ENCODE measurements at regions not wholly inside any gene's neighbourhood (a gene's known extent, or its start where the extent isn't known, plus 50 kb on each side); places are given as distances from the start of the nearest gene placed in this dataset.
"Not testable (repeated sequence)": the region's sequence is repeated elsewhere in the genome, so short reads cannot be mapped to it uniquely, and the experiment has no call there.

DNA sequence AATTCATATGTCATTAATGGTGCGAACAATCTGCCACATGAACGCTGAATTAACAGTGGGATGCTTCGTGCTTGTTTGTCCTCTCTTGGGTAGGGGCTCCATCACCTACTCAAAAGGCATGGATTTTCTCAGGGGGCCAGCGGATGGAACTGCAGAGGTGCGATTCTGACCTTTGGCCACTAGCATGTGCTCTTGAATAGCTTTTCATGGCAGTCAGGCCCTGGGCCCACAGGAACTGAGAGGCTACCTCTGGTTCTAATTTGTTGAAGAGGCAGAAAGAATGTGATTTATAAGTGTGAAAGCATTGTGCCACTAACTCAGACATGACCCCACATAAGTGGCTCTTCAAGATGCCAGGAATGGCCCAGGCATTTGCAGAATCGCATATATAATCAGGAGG, 283.2 kb downstream of the INSIG2 start:
- H3K36me3 Mint-ChIP-seq: no peaks in the 10 kb centered on the region
- H3K27me3 ChIP-seq: peaks cover 100% of the 10 kb centered on the region
- no peaks in the 10 kb centered on the region for H3K9me3 ChIP-seq (ENCODE audit: low read depth)
- H3K27me3 Mint-ChIP-seq (ENCODE audit: insufficient read depth, low read depth): peaks cover 19% of the 10 kb centered on the region
- H3K79me2 ChIP-seq (ENCODE audit: low read depth): no peaks in the 10 kb centered on the region
- H3K9ac ChIP-seq: no peak overlapping the region
- DNase-seq (ENCODE audit: low spot score): peak; percentile 84
- H4K20me1 ChIP-seq (ENCODE audit: low read depth): peaks cover 63% of the 10 kb centered on the region
- no peaks in the 10 kb centered on the region for H3K36me3 ChIP-seq
- H3K27ac ChIP-seq: no peak overlapping the region
- peaks cover 38% of the 10 kb centered on the region for H3K4me1 Mint-ChIP-seq
- no peak overlapping the region for H2AFZ ChIP-seq (replicated peaks)
- H3K27ac Mint-ChIP-seq: no peak overlapping the region
- no peak overlapping the region for H3K4me2 ChIP-seq
- TF ChIP-seq EZH2 (IDR thresholded peaks at IDR 0.05): no peak
- TF ChIP-seq EZH2phosphoT487 (IDR thresholded peaks at IDR 0.05): no peak
- peak; percentile 77 for TF ChIP-seq CTCF (IDR thresholded peaks at IDR 0.05)
- peaks cover 12% of the 10 kb centered on the region for H3K4me1 ChIP-seq
- peaks cover 18% of the 10 kb centered on the region for H3F3A ChIP-seq (ENCODE audit: low read depth)
- peak overlapping the region; percentile 15 for H3K4me3 Mint-ChIP-seq
- H3K9me3 Mint-ChIP-seq: no peaks in the 10 kb centered on the region
- no peak overlapping the region for H3K4me3 ChIP-seq

- not testable (repeated sequence) for H3K9me3 Mint-ChIP-seq; H3K27ac Mint-ChIP-seq; H3K4me3 Mint-ChIP-seq; H3K27ac ChIP-seq; H3K36me3 ChIP-seq; H2AFZ ChIP-seq (replicated peaks); H3K9ac ChIP-seq; H3K79me2 ChIP-seq (ENCODE audit: low read depth); H3K4me2 ChIP-seq; H3K36me3 Mint-ChIP-seq; DNase-seq (ENCODE audit: low spot score); H3K4me3 ChIP-seq; H3K9me3 ChIP-seq (ENCODE audit: low read depth)
- peaks cover 12% of the 10 kb centered on the region for H3K4me1 ChIP-seq
- peaks cover 18% of the 10 kb centered on the region for H3F3A ChIP-seq (ENCODE audit: low read depth)
- H3K27me3 Mint-ChIP-seq (ENCODE audit: insufficient read depth, low read depth): peaks cover 15% of the 10 kb centered on the region
- H3K4me1 Mint-ChIP-seq: peaks cover 32% of the 10 kb centered on the region
- H4K20me1 ChIP-seq (ENCODE audit: low read depth): peaks cover 46% of the 10 kb centered on the region
- peaks cover 96% of the 10 kb centered on the region for H3K27me3 ChIP-seq
These were observed 281.2 kb downstream of the INSIG2 start for GRCh38 chr2:118369521-118369920.

GRCh38 chr2:118363604-118364003, 275.3 kb downstream of the INSIG2 start:
- H3K27ac ChIP-seq: no peak overlapping the region
- peaks cover 2% of the 10 kb centered on the region for H3K36me3 Mint-ChIP-seq
- H3K4me3 Mint-ChIP-seq: no peak overlapping the region
- H3K9me3 Mint-ChIP-seq: peaks cover 12% of the 10 kb centered on the region
- DNase-seq (ENCODE audit: low spot score): no peak
- H3K9me3 ChIP-seq (ENCODE audit: low read depth): no peaks in the 10 kb centered on the region
- peaks cover 2% of the 10 kb centered on the region for H3K27me3 Mint-ChIP-seq (ENCODE audit: insufficient read depth, low read depth)
- H3K4me2 ChIP-seq: no peak overlapping the region
- no peaks in the 10 kb centered on the region for H3K4me1 ChIP-seq
- no peak overlapping the region for H3K4me3 ChIP-seq
- H3K36me3 ChIP-seq: no peaks in the 10 kb centered on the region
- H3K27me3 ChIP-seq: peaks cover 53% of the 10 kb centered on the region
- no peaks in the 10 kb centered on the region for H3F3A ChIP-seq (ENCODE audit: low read depth)
- H3K4me1 Mint-ChIP-seq: no peaks in the 10 kb centered on the region
- H2AFZ ChIP-seq (replicated peaks): no peak overlapping the region
- TF ChIP-seq EZH2phosphoT487 (IDR thresholded peaks at IDR 0.05) (no peak), EZH2 (IDR thresholded peaks at IDR 0.05) (no peak), CTCF (IDR thresholded peaks at IDR 0.05) (no peak)
- no peak overlapping the region for H3K27ac Mint-ChIP-seq
- H3K9ac ChIP-seq: no peak overlapping the region
- H3K79me2 ChIP-seq (ENCODE audit: low read depth): no peaks in the 10 kb centered on the region
- H4K20me1 ChIP-seq (ENCODE audit: low read depth): no peaks in the 10 kb centered on the region

- H3K27ac Mint-ChIP-seq: no peak overlapping the region
- Histone ChIP-seq H3K27ac (no peak overlapping the region), H3K27me3 (no peaks in the 10 kb centered on the region), H3K4me1 (no peaks in the 10 kb centered on the region), H3K9me3 (ENCODE audit: low read depth) (peaks cover 7% of the 10 kb centered on the region), H4K20me1 (ENCODE audit: low read depth) (no peaks in the 10 kb centered on the region), H2AFZ (replicated peaks) (no peak overlapping the region), H3K4me2 (no peak overlapping the region), H3K79me2 (ENCODE audit: low read depth) (no peaks in the 10 kb centered on the region), H3K36me3 (no peaks in the 10 kb centered on the region), H3K9ac (no peak overlapping the region), H3K4me3 (no peak overlapping the region), H3F3A (ENCODE audit: low read depth) (no peaks in the 10 kb centered on the region)
- no peak overlapping the region for H3K4me3 Mint-ChIP-seq
- H3K36me3 Mint-ChIP-seq: peaks cover 4% of the 10 kb centered on the region
- no peak for TF ChIP-seq EZH2phosphoT487 (IDR thresholded peaks at IDR 0.05)
- no peak for TF ChIP-seq EZH2 (IDR thresholded peaks at IDR 0.05)
- no peak for DNase-seq (ENCODE audit: low spot score)
- no peaks in the 10 kb centered on the region for H3K27me3 Mint-ChIP-seq (ENCODE audit: insufficient read depth, low read depth)
- H3K4me1 Mint-ChIP-seq: peaks cover 9% of the 10 kb centered on the region
- peaks cover 17% of the 10 kb centered on the region for H3K9me3 Mint-ChIP-seq
These were observed 267.8 kb downstream of the INSIG2 start for GRCh38 chr2:118356051-118356450.

Data from neural progenitor cell (in vitro differentiated cells).